ENCODE measurements at regions not wholly inside any gene's neighbourhood (a gene's known extent, or its start where the extent isn't known, plus 50 kb on each side); places are given as distances from the start of the nearest gene placed in this dataset.

GRCh38 chr9:91089405-91090129 is 272.2 kb downstream of the AUH start:
- Mint-ChIP-seq H3K27ac (peak overlapping the region; percentile 38), H3K4me3 (no peak overlapping the region), H3K36me3 (ENCODE audit: low read depth) (peaks cover under 1% of the 10 kb centered on the region), H3K27me3 (no peaks in the 10 kb centered on the region), H3K9me3 (peaks cover 11% of the 10 kb centered on the region), H3K4me1 (ENCODE audit: low read depth) (peaks cover 51% of the 10 kb centered on the region)
- DNase-seq = no peak

- no peak for DNase-seq
- Mint-ChIP-seq H3K27me3 (no peaks in the 10 kb centered on the region), H3K36me3 (ENCODE audit: low read depth) (peaks cover 4% of the 10 kb centered on the region), H3K4me3 (no peak overlapping the region), H3K27ac (peak overlapping the region; percentile 38), H3K9me3 (peaks cover 16% of the 10 kb centered on the region), H3K4me1 (ENCODE audit: low read depth) (peaks cover 54% of the 10 kb centered on the region)
Observed at GRCh38 chr9:91090130-91090410, 271.6 kb downstream of the AUH start.

GRCh38 chr9:91092214-91092613 is 269.5 kb downstream of the AUH start:
- H3K27ac Mint-ChIP-seq = no peak overlapping the region
- peaks cover 17% of the 10 kb centered on the region for H3K9me3 Mint-ChIP-seq
- peaks cover 45% of the 10 kb centered on the region for H3K4me1 Mint-ChIP-seq (ENCODE audit: low read depth)
- H3K27me3 Mint-ChIP-seq = no peaks in the 10 kb centered on the region
- peaks cover 6% of the 10 kb centered on the region for H3K36me3 Mint-ChIP-seq (ENCODE audit: low read depth)
- H3K4me3 Mint-ChIP-seq = no peak overlapping the region
- no peak for DNase-seq

GRCh38 chr9:91094324-91095088 is 267.2 kb downstream of the AUH start:
- no peak overlapping the region for H3K4me3 Mint-ChIP-seq
- peaks cover 17% of the 10 kb centered on the region for H3K9me3 Mint-ChIP-seq
- H3K27ac Mint-ChIP-seq = no peak overlapping the region
- no peaks in the 10 kb centered on the region for H3K27me3 Mint-ChIP-seq
- no peak for DNase-seq
- H3K4me1 Mint-ChIP-seq (ENCODE audit: low read depth) = peaks cover 54% of the 10 kb centered on the region
- peaks cover 6% of the 10 kb centered on the region for H3K36me3 Mint-ChIP-seq (ENCODE audit: low read depth)

GRCh38 chr9:91098203-91098850 is 263.4 kb downstream of the AUH start:
- H3K27me3 Mint-ChIP-seq = no peaks in the 10 kb centered on the region
- DNase-seq = no peak
- H3K4me1 Mint-ChIP-seq (ENCODE audit: low read depth) = peaks cover 82% of the 10 kb centered on the region
- H3K36me3 Mint-ChIP-seq (ENCODE audit: low read depth) = peaks cover 6% of the 10 kb centered on the region
- H3K9me3 Mint-ChIP-seq = peaks cover 15% of the 10 kb centered on the region
- no peak overlapping the region for H3K4me3 Mint-ChIP-seq
- H3K27ac Mint-ChIP-seq = no peak overlapping the region

GRCh38 chr9:91099436-91099835 is 262.3 kb downstream of the AUH start:
- no peak for DNase-seq
- Mint-ChIP-seq H3K36me3 (ENCODE audit: low read depth) (peaks cover 6% of the 10 kb centered on the region), H3K4me1 (ENCODE audit: low read depth) (peaks cover 84% of the 10 kb centered on the region), H3K4me3 (peak overlapping the region; percentile 75), H3K27ac (peak overlapping the region; percentile 95), H3K27me3 (no peaks in the 10 kb centered on the region), H3K9me3 (peaks cover 7% of the 10 kb centered on the region)

GRCh38 chr9:91100878-91101450 is 260.8 kb downstream of the AUH start:
- peak overlapping the region; percentile 95 for H3K27ac Mint-ChIP-seq

GRCh38 chr9:91101611-91102168 is 260.0 kb downstream of the AUH start:
- no peaks in the 10 kb centered on the region for H3K36me3 Mint-ChIP-seq (ENCODE audit: low read depth)
- no peaks in the 10 kb centered on the region for H3K9me3 Mint-ChIP-seq
- peak; percentile 77 for DNase-seq
- H3K27ac Mint-ChIP-seq = peak overlapping the region; percentile 82
- H3K4me1 Mint-ChIP-seq (ENCODE audit: low read depth) = peaks cover 72% of the 10 kb centered on the region
- peak overlapping the region; percentile 75 for H3K4me3 Mint-ChIP-seq
- no peaks in the 10 kb centered on the region for H3K27me3 Mint-ChIP-seq

More at GRCh38 chr9:91100878-91101450, 260.8 kb downstream of the AUH start:
- H3K36me3 Mint-ChIP-seq (ENCODE audit: low read depth) = no peaks in the 10 kb centered on the region
- no peaks in the 10 kb centered on the region for H3K27me3 Mint-ChIP-seq
- DNase-seq = no peak
- H3K4me3 Mint-ChIP-seq = peak overlapping the region; percentile 75
- no peaks in the 10 kb centered on the region for H3K9me3 Mint-ChIP-seq
- peaks cover 75% of the 10 kb centered on the region for H3K4me1 Mint-ChIP-seq (ENCODE audit: low read depth)

GRCh38 chr9:91102269-91102668 is 259.4 kb downstream of the AUH start:
- H3K27ac Mint-ChIP-seq = peak overlapping the region; percentile 82
- no peak for DNase-seq
- peaks cover 66% of the 10 kb centered on the region for H3K4me1 Mint-ChIP-seq (ENCODE audit: low read depth)
- H3K36me3 Mint-ChIP-seq (ENCODE audit: low read depth) = no peaks in the 10 kb centered on the region
- H3K4me3 Mint-ChIP-seq = peak overlapping the region; percentile 75
- peaks cover 2% of the 10 kb centered on the region for H3K27me3 Mint-ChIP-seq
- H3K9me3 Mint-ChIP-seq = no peaks in the 10 kb centered on the region

GRCh38 chr9:91103931-91104330 is 257.8 kb downstream of the AUH start:
- H3K4me3 Mint-ChIP-seq = no peak overlapping the region
- H3K27me3 Mint-ChIP-seq = peaks cover 8% of the 10 kb centered on the region
- DNase-seq = no peak
- no peak overlapping the region for H3K27ac Mint-ChIP-seq
- peaks cover 52% of the 10 kb centered on the region for H3K4me1 Mint-ChIP-seq (ENCODE audit: low read depth)
- no peaks in the 10 kb centered on the region for H3K9me3 Mint-ChIP-seq
- H3K36me3 Mint-ChIP-seq (ENCODE audit: low read depth) = no peaks in the 10 kb centered on the region

- Mint-ChIP-seq H3K27ac (no peak overlapping the region), H3K4me1 (ENCODE audit: low read depth) (peaks cover 47% of the 10 kb centered on the region), H3K36me3 (ENCODE audit: low read depth) (peaks cover 5% of the 10 kb centered on the region), H3K4me3 (no peak overlapping the region), H3K27me3 (peaks cover 8% of the 10 kb centered on the region), H3K9me3 (peaks cover 9% of the 10 kb centered on the region)
- no peak for DNase-seq
Observed at GRCh38 chr9:91106415-91107081, 255.2 kb downstream of the AUH start.

GRCh38 chr9:91111226-91111625 is 250.5 kb downstream of the AUH start:
- Mint-ChIP-seq H3K36me3 (ENCODE audit: low read depth) (peaks cover 5% of the 10 kb centered on the region), H3K4me3 (no peak overlapping the region)

GRCh38 chr9:91111876-91112275 is 249.8 kb downstream of the AUH start:
- H3K36me3 Mint-ChIP-seq (ENCODE audit: low read depth) = peaks cover 5% of the 10 kb centered on the region
- peaks cover 46% of the 10 kb centered on the region for H3K4me1 Mint-ChIP-seq (ENCODE audit: low read depth)
- DNase-seq = no peak
- peaks cover 40% of the 10 kb centered on the region for H3K27me3 Mint-ChIP-seq
- no peak overlapping the region for H3K27ac Mint-ChIP-seq
- H3K9me3 Mint-ChIP-seq = peaks cover 9% of the 10 kb centered on the region
- H3K4me3 Mint-ChIP-seq = no peak overlapping the region

More at GRCh38 chr9:91111226-91111625, 250.5 kb downstream of the AUH start:
- no peak for DNase-seq
- H3K27ac Mint-ChIP-seq = no peak overlapping the region
- peaks cover 9% of the 10 kb centered on the region for H3K9me3 Mint-ChIP-seq
- H3K27me3 Mint-ChIP-seq = peaks cover 34% of the 10 kb centered on the region
- peaks cover 46% of the 10 kb centered on the region for H3K4me1 Mint-ChIP-seq (ENCODE audit: low read depth)

GRCh38 chr9:91113016-91113415 is 248.7 kb downstream of the AUH start:
- H3K27ac Mint-ChIP-seq = no peak overlapping the region
- peaks cover 9% of the 10 kb centered on the region for H3K9me3 Mint-ChIP-seq
- peaks cover 39% of the 10 kb centered on the region for H3K27me3 Mint-ChIP-seq
- H3K4me1 Mint-ChIP-seq (ENCODE audit: low read depth) = peaks cover 50% of the 10 kb centered on the region
- H3K4me3 Mint-ChIP-seq = no peak overlapping the region
- peaks cover 5% of the 10 kb centered on the region for H3K36me3 Mint-ChIP-seq (ENCODE audit: low read depth)
- DNase-seq = no peak
